ENCODE measurements at regions not wholly inside any gene's neighbourhood (a gene's known extent, or its start where the extent isn't known, plus 50 kb on each side); places are given as distances from the start of the nearest gene placed in this dataset.

- Histone ChIP-seq H3K4me1 (no peaks in the 10 kb centered on the region), H3K4me3 (no peak overlapping the region), H3K36me3 (no peaks in the 10 kb centered on the region), H3K9me3 (no peaks in the 10 kb centered on the region), H3K27ac (no peak overlapping the region), H3K27me3 (no peaks in the 10 kb centered on the region)
- DNase-seq = no peak
- no peak for ATAC-seq (ENCODE audit: low FRiP score in 2 of 2)
- 73 to 74% methylated on average over 3 of the region's 3 CpGs for WGBS, 2 donors
- no peak for TF ChIP-seq POLR2AphosphoS5 (IDR thresholded peaks at IDR 0.05)
- TF ChIP-seq CTCF (IDR thresholded peaks at IDR 0.05) = no peak
- no peak for TF ChIP-seq POLR2A (IDR thresholded peaks at IDR 0.05)
- no peak for TF ChIP-seq EP300 (IDR thresholded peaks at IDR 0.05)
Observed at GRCh38 chr4:11153171-11153750, 275.4 kb downstream of the HS3ST1 start.

DNA sequence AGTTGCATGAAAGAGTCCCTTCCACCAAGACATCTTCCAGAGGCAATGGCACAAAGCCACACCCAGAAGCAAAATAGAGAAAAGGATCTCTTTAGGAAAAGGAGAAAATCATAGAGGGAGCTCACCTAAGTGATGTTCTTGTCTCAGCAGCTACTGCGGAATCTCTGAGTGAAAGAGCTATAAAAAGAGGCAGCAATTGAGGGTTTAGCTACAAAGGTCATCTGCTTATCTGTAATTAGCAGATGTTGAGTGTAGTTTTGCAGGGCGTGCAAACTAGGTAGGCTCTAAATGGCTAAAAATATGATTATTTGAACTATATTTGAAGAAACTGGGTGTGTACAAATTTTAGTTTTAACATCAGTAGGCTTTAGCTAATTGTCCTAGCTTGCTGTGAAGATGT is 276.0 kb downstream of the HS3ST1 start:
- Histone ChIP-seq H3K27me3 (no peaks in the 10 kb centered on the region), H3K36me3 (no peaks in the 10 kb centered on the region), H3K4me3 (no peak overlapping the region), H3K27ac (no peak overlapping the region), H3K9me3 (no peaks in the 10 kb centered on the region), H3K4me1 (no peaks in the 10 kb centered on the region)
- WGBS, 2 donors = 91% methylated on average over 2 of the region's 2 CpGs
- TF ChIP-seq EP300 (IDR thresholded peaks at IDR 0.05) = no peak
- no peak for TF ChIP-seq POLR2AphosphoS5 (IDR thresholded peaks at IDR 0.05)
- no peak for TF ChIP-seq POLR2A (IDR thresholded peaks at IDR 0.05)
- no peak for TF ChIP-seq CTCF (IDR thresholded peaks at IDR 0.05)
- ATAC-seq (ENCODE audit: low FRiP score in 2 of 2) (no peak), DNase-seq (no peak)

DNA sequence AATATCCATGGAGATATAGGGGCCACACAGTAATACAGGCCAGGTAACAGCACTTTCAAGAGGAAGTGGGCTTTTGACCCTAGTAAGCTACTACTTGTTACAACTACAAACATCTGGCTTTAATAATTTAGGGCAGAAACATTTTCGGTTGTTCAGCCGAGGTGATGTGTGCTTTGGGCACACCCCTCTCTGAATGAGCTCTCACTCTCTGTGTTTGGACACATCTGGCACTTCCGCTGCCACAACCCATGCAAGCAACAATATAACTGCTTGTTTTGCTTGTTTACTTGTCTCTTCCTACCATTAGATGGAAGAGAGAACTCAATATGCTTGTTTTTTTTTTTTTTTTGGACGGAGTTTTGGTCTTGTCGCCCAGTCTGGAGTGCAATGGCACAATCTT is 277.2 kb downstream of the HS3ST1 start:
- 93 to 95% methylated on average over 5 of the region's 5 CpGs for WGBS, 2 donors
- Histone ChIP-seq H3K4me1 (no peaks in the 10 kb centered on the region), H3K27me3 (no peaks in the 10 kb centered on the region), H3K9me3 (no peaks in the 10 kb centered on the region), H3K4me3 (no peak overlapping the region), H3K27ac (no peak overlapping the region), H3K36me3 (no peaks in the 10 kb centered on the region)
- no peak for TF ChIP-seq EP300 (IDR thresholded peaks at IDR 0.05)
- no peak for TF ChIP-seq CTCF (IDR thresholded peaks at IDR 0.05)
- TF ChIP-seq POLR2AphosphoS5 (IDR thresholded peaks at IDR 0.05) = no peak
- no peak for TF ChIP-seq POLR2A (IDR thresholded peaks at IDR 0.05)
- ATAC-seq (ENCODE audit: low FRiP score in 2 of 2) = no peak
- DNase-seq = no peak

DNA sequence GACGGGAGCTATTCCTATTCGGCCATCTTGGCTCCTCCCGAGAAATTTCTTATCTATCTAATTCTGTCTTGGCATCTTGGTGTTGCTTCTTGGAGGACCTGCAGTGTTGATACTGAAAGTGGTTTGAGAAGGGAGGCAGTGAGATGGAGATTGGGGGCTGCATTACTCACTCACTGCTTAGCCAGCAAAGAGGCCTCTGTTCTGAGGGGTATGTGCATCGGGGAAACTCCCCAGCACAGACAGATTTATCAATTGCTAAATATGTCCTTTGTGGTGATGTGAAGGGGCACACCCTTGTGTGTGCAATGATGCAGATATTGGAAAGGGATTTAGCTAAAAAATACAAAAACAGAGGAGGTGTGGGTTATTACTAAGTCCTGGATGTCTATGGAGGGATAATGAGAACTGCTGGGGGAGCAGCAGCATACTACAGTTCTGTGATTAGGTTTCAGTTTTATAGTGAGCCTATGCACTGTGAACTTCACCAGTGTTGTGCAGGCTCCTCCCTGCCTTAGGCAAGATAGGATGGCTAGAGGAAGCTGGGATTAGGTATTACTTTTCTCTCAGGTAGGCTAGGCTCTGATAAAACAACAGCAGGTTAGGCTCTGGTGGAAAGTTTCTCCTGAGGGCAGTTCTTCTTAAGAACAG is 279.0 kb downstream of the HS3ST1 start:
- WGBS, 2 donors = 93 to 94% methylated on average over 4 of the region's 4 CpGs
- no peaks in the 10 kb centered on the region for H3K4me1 ChIP-seq
- TF ChIP-seq POLR2AphosphoS5 (IDR thresholded peaks at IDR 0.05) = no peak
- TF ChIP-seq CTCF (IDR thresholded peaks at IDR 0.05) = no peak
- no peak for TF ChIP-seq EP300 (IDR thresholded peaks at IDR 0.05)
- no peak for TF ChIP-seq POLR2A (IDR thresholded peaks at IDR 0.05)
- H3K9me3 ChIP-seq = no peaks in the 10 kb centered on the region
- no peak for DNase-seq
- H3K4me3 ChIP-seq = no peak overlapping the region
- H3K27me3 ChIP-seq = no peaks in the 10 kb centered on the region
- no peaks in the 10 kb centered on the region for H3K36me3 ChIP-seq
- peak in 1 of 2 donors; percentile 42 for ATAC-seq (ENCODE audit: low FRiP score in 2 of 2)
- no peak overlapping the region for H3K27ac ChIP-seq

- H3K27me3 ChIP-seq = no peaks in the 10 kb centered on the region
- no peaks in the 10 kb centered on the region for H3K9me3 ChIP-seq
- H3K4me3 ChIP-seq = no peak overlapping the region
- 89 to 90% methylated on average over 1 of the region's 1 CpG for WGBS, 2 donors
- no peak for TF ChIP-seq EP300 (IDR thresholded peaks at IDR 0.05)
- TF ChIP-seq POLR2A (IDR thresholded peaks at IDR 0.05) = no peak
- no peak for TF ChIP-seq POLR2AphosphoS5 (IDR thresholded peaks at IDR 0.05)
- no peak for TF ChIP-seq CTCF (IDR thresholded peaks at IDR 0.05)
- H3K36me3 ChIP-seq = no peaks in the 10 kb centered on the region
- no peaks in the 10 kb centered on the region for H3K4me1 ChIP-seq
- ATAC-seq (ENCODE audit: low FRiP score in 2 of 2) (no peak), DNase-seq (no peak)
- no peak overlapping the region for H3K27ac ChIP-seq
Observed at GRCh38 chr4:11139871-11140270, 288.8 kb downstream of the HS3ST1 start.

Measured in upper lobe of left lung (tissue), 6 donors.